MM.1S (cell line): ENCODE measurements at regions not wholly inside any gene's neighbourhood (a gene's known extent, or its start where the extent isn't known, plus 50 kb on each side); places are given as distances from the start of the nearest gene placed in this dataset.
"Not testable (repeated sequence)": the region's sequence is repeated elsewhere in the genome, so short reads cannot be mapped to it uniquely, and the experiment has no call there.

Experiments used
- DNase-seq: peaks from one replicate; pipeline ENCODE4 v3.0.0-alpha.2; 2015
- H2AFZ ChIP-seq: fragments of 300-600 bp; sonication (generic); 2 replicates; pipeline ENCODE4 v1.6.0; 2016; ENCODE audit warnings: antibody characterized with exemption, low read length
- H3F3A ChIP-seq: fragments of 300-600 bp; sonication (generic); 2 replicates; pipeline ENCODE4 v1.6.1; 2016; ENCODE audit warnings: mild to moderate bottlenecking, antibody characterized with exemption, low read length, moderate library complexity, mixed read lengths; ENCODE audit not compliant: insufficient read depth
- H3K27ac ChIP-seq: fragments of 300-600 bp; sonication (generic); 2 replicates; pipeline ENCODE4 v1.5.1; 2016; ENCODE audit warnings: mild to moderate bottlenecking, low read length
- H3K27me3 ChIP-seq: fragments of 300-600 bp; sonication (generic); replicated peaks from 2 replicates; pipeline ENCODE4 v1.6.0; 2016; ENCODE audit warnings: low read length; ENCODE audit not compliant: insufficient read depth
- H3K36me3 ChIP-seq: fragments of 300-600 bp; sonication (generic); replicated peaks from 2 replicates; pipeline ENCODE4 v1.6.1; 2016; ENCODE audit warnings: mild to moderate bottlenecking, low read length, mixed read lengths; ENCODE audit not compliant: insufficient read depth
- H3K4me1 ChIP-seq: fragments of 300-600 bp; sonication (generic); 2 replicates; pipeline ENCODE4 v1.6.1; 2016; ENCODE audit warnings: low read length, mixed read lengths
- H3K4me2 ChIP-seq: fragments of 300-600 bp; sonication (generic); 2 replicates; pipeline ENCODE4 v1.6.0; 2016; ENCODE audit warnings: low read depth, low read length
- H3K4me3 ChIP-seq: fragments of 300-600 bp; sonication (generic); 2 replicates; pipeline ENCODE4 v1.5.1; 2016; ENCODE audit warnings: low read length, mixed read lengths
- H3K79me2 ChIP-seq: fragments of 300-600 bp; sonication (generic); 2 replicates; pipeline ENCODE4 v1.6.1; 2016; ENCODE audit warnings: mixed run types, low read length, mixed read lengths
- H3K9ac ChIP-seq: fragments of 300-600 bp; sonication (generic); 2 replicates; pipeline ENCODE4 v1.6.1; 2016; ENCODE audit warnings: low read length, mixed read lengths
- H3K9me2 ChIP-seq: fragments of 300-600 bp; sonication (generic); replicated peaks from 2 replicates; pipeline ENCODE4 v1.6.1; 2016; ENCODE audit warnings: mild to moderate bottlenecking, low read length, mixed read lengths; ENCODE audit not compliant: insufficient read depth
- H3K9me3 ChIP-seq: fragments of 300-600 bp; sonication (generic); replicated peaks from 2 replicates; pipeline ENCODE4 v1.6.1; 2016; ENCODE audit warnings: mild to moderate bottlenecking, low read length, mixed read lengths; ENCODE audit not compliant: insufficient read depth
- H4K20me1 ChIP-seq: fragments of 300-600 bp; sonication (generic); 2 replicates; pipeline ENCODE4 v1.6.1; 2016; ENCODE audit warnings: mild to moderate bottlenecking, low read length, moderate library complexity, mixed read lengths; ENCODE audit not compliant: insufficient read depth
- EZH2 ChIP-seq: fragments of 300-600 bp; sonication (generic); optimal IDR thresholded peaks from 2 replicates; pipeline ENCODE3; 2017; ENCODE audit warnings: low read depth, mild to moderate bottlenecking, antibody characterized with exemption, low read length, mixed read lengths
- EZH2phosphoT487 ChIP-seq: fragments of 300-600 bp; sonication (generic); IDR thresholded peaks from 2 replicates; pipeline ENCODE4 v1.6.1; 2018; ENCODE audit warnings: antibody characterized with exemption, low read length
- TF ChIP-seq, protein P1 (sequence below): fragments of 300-600 bp; sonication (generic); IDR thresholded peaks from 2 replicates; pipeline ENCODE4 v1.5.1; 2016; ENCODE audit warnings: antibody characterized with exemption, low read length, mixed read lengths

DNA sequence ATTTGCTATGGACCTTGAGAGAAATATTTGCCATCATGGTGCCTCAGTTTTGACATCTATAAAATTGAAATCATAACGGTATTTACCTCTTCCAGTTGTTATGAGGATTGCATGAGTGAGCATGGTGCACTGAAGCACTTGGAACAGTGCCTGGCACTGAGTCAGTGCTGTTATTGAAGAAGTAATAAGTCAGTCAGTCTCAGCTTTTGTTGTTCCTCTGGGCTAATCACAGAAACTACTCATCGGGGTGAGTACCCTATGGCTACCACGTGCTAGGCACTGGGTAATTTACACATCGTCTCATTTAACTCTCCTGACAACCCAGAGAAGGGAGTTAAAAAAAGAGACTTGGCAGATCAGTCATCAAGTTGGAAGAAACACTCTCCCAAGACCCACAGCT, 159.5 kb upstream of the NRXN3 start:
- no peak overlapping the region for H3K4me3 ChIP-seq
- no peak overlapping the region for H2AFZ ChIP-seq
- no peaks in the 10 kb centered on the region for H3F3A ChIP-seq
- H3K79me2 ChIP-seq: no peaks in the 10 kb centered on the region
- H3K9me3 ChIP-seq: no peaks in the 10 kb centered on the region
- H3K4me1 ChIP-seq: no peaks in the 10 kb centered on the region
- H3K27me3 ChIP-seq: no peaks in the 10 kb centered on the region
- DNase-seq: no peak
- TF ChIP-seq EZH2 (no peak), EZH2phosphoT487 (no peak)
- TF ChIP-seq, protein P1, sequence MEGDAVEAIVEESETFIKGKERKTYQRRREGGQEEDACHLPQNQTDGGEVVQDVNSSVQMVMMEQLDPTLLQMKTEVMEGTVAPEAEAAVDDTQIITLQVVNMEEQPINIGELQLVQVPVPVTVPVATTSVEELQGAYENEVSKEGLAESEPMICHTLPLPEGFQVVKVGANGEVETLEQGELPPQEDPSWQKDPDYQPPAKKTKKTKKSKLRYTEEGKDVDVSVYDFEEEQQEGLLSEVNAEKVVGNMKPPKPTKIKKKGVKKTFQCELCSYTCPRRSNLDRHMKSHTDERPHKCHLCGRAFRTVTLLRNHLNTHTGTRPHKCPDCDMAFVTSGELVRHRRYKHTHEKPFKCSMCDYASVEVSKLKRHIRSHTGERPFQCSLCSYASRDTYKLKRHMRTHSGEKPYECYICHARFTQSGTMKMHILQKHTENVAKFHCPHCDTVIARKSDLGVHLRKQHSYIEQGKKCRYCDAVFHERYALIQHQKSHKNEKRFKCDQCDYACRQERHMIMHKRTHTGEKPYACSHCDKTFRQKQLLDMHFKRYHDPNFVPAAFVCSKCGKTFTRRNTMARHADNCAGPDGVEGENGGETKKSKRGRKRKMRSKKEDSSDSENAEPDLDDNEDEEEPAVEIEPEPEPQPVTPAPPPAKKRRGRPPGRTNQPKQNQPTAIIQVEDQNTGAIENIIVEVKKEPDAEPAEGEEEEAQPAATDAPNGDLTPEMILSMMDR: no peak
- no peak overlapping the region for H3K27ac ChIP-seq
- no peaks in the 10 kb centered on the region for H3K36me3 ChIP-seq
- H3K9ac ChIP-seq: no peak overlapping the region
- H4K20me1 ChIP-seq: no peaks in the 10 kb centered on the region
- H3K9me2 ChIP-seq: no peaks in the 10 kb centered on the region
- no peak overlapping the region for H3K4me2 ChIP-seq

DNA sequence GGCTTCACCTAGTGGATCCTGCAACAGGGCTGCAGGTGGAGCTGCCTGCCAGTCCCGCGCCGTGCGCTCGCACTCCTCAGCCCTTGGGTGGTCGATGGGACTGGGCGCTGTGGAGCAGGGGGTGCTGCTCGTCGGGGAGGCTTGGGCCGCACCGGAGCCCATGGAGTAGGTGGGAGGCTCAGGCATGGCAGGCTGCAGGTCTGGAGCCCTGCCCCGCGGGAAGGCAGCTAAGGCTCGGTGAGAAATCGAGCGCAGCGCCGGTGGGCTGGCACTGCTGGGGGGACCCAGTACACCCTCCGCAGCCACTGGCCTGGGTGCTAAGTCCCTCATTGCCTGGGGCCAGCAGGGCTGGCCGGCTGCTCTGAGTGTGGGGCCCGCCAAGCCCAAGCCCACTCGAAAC, 156.3 kb upstream of the NRXN3 start:
- not testable (repeated sequence) for H2AFZ ChIP-seq, H3K36me3 ChIP-seq, H3K4me2 ChIP-seq, H4K20me1 ChIP-seq, H3K4me1 ChIP-seq, H3K27ac ChIP-seq, H3K9me2 ChIP-seq, H3F3A ChIP-seq, H3K9ac ChIP-seq, H3K4me3 ChIP-seq, H3K9me3 ChIP-seq, H3K79me2 ChIP-seq, H3K27me3 ChIP-seq, DNase-seq

DNA sequence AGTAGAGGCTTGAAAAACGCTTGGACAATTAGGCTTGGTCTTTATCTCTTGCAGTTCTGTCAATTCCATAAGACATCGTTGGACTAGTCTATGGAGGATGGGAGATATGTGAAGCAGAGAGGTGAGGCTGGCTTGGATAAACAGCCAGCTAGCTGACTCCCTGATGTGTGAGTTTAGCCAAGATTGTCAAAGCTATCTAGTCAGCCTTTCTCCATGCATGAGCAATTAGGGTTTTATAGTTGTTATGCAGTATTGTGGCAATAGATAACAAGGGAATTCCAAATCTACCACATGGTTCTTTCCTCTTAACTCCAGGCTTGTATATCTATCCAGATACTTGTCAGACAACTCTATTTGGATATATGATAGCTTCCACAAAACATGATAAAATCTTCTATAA, 153.6 kb upstream of the NRXN3 start:
- Histone ChIP-seq H3K4me3 (no peak overlapping the region), H3K9ac (no peak overlapping the region), H3K9me3 (no peaks in the 10 kb centered on the region), H2AFZ (no peak overlapping the region), H3K4me1 (no peaks in the 10 kb centered on the region), H3K79me2 (no peaks in the 10 kb centered on the region), H3K27me3 (no peaks in the 10 kb centered on the region), H4K20me1 (no peaks in the 10 kb centered on the region), H3K27ac (no peak overlapping the region), H3K4me2 (no peak overlapping the region), H3F3A (no peaks in the 10 kb centered on the region), H3K36me3 (no peaks in the 10 kb centered on the region), H3K9me2 (no peaks in the 10 kb centered on the region)
- TF ChIP-seq, protein P1: no peak
- TF ChIP-seq EZH2: no peak
- no peak for TF ChIP-seq EZH2phosphoT487
- DNase-seq: no peak

DNA sequence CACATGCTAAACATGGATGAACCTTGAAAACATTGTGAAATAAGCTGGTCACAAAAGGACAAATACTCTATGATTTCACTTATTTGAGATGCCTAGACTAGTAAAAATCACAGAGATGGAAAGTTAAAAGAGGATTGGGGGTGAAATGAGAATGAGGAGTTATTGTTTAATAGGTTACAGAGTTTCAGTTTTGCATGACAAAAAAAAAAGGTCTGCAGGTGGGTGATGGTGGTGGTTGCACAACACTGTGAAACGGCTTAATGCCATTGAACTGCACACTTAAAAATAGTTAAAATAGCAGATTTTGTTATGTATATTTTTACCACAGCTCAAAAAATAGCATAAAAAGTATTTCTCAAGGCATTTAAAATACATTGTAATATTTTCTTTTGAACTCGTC, 151.9 kb upstream of the NRXN3 start:
- TF ChIP-seq EZH2 (no peak), EZH2phosphoT487 (no peak)
- TF ChIP-seq, protein P1: no peak
- H3K36me3 ChIP-seq: no peaks in the 10 kb centered on the region

More for the DNA sequence above, 151.9 kb upstream of the NRXN3 start:
- Histone ChIP-seq H4K20me1 (no peaks in the 10 kb centered on the region), H2AFZ (no peak overlapping the region), H3K9ac (no peak overlapping the region), H3K27ac (no peak overlapping the region), H3K79me2 (no peaks in the 10 kb centered on the region), H3K4me2 (no peak overlapping the region), H3K4me1 (no peaks in the 10 kb centered on the region), H3K27me3 (no peaks in the 10 kb centered on the region), H3K4me3 (no peak overlapping the region), H3K9me2 (no peaks in the 10 kb centered on the region), H3K9me3 (no peaks in the 10 kb centered on the region), H3F3A (no peaks in the 10 kb centered on the region)
- no peak for DNase-seq
